ENCODE measurements at regions not wholly inside any gene's neighbourhood (a gene's known extent, or its start where the extent isn't known, plus 50 kb on each side); places are given as distances from the start of the nearest gene placed in this dataset.
A peak's percentile ranks its signal among the peaks of the same experiment; 100 is the strongest.
"Not testable (repeated sequence)": the region's sequence is repeated elsewhere in the genome, so short reads cannot be mapped to it uniquely, and the experiment has no call there.

DNA sequence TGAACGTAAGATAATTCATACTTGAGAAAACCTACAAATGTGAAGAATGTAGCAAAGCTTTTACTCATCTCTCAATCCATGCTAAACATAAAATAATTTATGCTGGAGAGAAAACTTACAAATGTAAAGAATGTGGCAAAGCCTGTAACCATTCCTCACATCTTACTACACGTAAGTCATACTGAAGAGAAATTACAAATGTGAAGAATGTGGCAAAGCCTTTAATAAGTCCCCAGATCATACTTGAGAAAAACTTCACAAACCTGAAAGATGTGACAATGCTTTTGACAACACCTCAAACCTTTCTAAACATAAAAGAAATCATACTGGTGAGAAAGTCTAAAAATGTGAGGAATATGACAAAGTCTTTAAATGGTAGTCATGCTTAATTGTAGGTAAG lies 89.4 kb downstream of the ZNF675 start:
- no peak for DNase-seq (ENCODE audit: low spot score)

DNA sequence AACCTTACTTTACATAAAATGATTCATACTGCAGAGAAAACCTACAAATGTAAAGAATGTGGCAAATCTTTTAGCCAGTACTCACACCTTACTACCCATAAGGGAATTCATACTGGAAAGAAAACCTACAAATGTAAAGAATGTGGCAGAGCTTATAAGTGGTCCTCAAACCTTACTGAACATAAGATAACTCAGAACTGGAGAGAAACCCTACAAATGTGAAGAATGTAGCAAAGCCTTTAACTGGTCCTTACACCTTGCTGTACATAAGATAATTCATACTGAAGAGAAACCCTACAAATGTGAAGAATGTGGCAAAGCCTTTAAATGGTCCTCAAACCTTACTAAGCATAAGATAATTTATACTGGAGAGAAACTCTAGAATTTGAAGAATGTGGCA lies 90.1 kb downstream of the ZNF675 start:
- DNase-seq (ENCODE audit: low spot score) = no peak

DNA sequence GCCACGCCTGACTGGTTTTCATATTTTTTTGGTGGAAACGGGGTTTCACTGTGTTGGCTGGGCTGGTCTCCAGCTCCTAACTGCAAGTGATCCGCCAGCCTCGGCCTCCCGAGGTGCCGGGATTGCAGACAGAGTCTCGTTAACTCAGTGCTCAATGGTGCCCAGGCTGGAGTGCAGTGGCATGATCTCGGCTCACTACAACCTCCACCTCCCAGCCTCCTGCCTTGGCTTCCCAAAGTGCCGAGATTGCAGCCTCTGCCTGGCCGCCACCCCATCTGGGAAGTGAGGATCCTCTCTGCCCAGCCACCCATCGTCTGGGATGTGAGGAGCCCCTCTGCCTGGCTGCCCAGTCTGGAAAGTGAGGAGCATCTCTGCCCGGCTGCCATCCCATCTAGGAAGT lies 92.7 kb downstream of the ZNF675 start:
- not testable (repeated sequence) for DNase-seq (ENCODE audit: low spot score)

DNA sequence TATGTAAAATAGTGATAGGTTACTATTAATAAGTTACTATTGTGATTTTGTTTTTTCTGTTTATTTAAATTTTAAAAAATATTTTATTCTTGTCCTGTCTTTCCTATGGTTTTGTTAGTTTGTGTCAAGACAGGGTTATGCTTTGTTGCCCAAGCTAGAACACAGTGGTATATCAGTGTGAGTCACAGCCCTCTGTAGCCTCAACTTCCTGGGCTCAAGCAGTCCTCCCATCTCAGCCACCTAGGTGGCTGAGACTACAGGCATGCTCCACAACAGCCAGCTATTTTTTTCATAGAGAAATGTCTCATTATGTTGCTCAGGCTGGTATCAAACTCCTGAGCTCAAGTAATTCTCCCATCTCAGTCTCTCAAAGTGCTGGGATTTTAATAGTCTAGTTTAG lies 99.5 kb downstream of the ZNF675 start:
- no peak for DNase-seq (ENCODE audit: low spot score)

DNA sequence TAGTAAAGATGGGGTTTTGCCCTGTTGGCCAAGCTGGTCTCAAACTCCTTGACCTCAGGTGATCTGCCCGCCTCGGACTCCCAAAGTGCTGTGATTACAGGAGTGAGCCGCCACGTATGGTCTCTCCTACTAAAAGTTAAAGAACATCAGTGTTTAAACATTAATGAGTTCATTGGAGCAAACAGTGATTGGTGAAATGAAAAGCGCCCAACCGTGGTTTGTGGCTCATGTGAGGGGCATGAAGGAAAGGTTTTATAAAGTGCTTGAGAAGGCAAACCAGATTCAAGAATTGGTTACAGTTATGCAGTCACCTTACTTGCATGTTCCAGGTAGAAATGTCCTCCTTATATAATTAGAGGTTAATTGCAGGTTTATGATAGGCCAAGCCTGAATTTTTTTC lies 109.5 kb downstream of the ZNF675 start:
- no peak for DNase-seq (ENCODE audit: low spot score)

DNA sequence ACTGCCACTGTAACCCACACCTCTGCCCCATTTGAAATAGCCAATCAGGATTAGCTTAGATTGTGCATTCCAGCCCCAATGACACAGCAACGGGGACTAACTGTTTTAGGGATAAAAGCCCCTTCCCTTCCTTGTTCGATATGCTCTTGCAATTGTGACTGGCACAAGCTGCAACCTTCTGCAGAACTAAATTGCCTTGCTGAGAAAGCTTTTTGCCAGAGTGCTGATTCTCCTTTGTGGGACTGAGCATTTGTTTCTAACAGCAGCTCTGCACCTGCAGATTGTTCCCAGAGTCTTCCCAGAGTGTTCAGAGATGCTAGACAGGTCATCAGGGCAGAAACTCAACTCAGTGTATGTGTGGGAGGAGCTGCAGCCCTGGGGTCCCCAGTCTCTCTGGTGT lies 115.8 kb downstream of the ZNF675 start:
- DNase-seq (ENCODE audit: low spot score) = no peak

DNA sequence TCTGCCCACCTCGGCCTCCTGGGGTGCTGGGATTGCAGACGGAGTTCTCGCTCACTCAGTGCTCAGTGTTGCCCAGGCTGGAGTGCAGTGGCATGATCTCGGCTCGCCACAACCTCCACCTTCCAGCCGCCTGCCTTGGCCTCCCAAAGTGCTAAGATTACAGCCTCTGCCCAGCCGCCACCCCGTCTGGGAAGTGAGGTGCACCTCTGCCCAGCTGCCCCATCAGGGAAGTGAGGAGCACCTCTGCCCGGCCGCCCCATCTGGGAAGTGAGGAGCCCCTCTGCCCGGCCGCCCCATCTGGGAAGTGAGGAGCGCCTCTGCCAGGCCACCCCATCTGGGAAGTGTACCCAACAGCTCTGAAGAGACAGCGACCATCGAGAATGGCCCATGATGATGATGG lies 118.9 kb downstream of the ZNF675 start:
- not testable (repeated sequence) for DNase-seq (ENCODE audit: low spot score)

DNA sequence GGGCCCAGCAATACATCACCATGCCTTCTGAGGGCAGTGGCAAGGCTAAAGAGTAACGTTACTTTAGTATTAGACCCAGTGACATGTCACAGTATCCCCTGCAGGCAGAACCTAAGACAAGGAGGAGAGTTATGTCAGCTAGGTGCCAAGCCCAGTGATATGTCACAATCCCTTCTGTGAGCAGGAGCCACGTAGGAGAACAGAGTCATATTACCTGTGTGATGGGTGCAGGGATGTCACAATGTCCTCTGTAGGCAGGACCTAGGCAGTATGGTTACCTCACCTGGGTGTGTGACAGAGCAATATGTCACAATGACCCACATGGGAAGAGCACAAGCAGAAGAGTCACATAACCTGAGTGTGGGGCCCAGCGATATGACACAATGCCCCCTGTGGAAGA lies 121.8 kb downstream of the ZNF675 start:
- no peak for DNase-seq (ENCODE audit: low spot score)

DNA sequence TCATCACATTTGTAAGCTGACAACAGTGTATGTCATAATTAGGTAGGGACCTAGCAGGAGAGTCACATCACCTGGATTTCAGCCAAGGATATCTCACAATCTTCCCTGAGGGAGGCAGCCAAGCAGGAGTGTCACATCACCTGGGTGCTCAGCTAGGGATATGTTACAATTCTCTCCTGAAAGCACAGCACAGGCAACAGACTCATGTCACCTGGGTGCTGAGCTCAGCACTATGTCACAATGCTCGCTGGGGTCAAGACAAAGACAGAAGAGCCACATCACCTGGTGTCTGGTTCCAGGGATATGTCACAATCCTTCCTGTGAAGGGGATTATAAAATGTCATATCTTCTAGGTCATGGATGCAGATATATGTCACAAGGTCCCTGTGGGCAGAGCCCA lies 123.7 kb downstream of the ZNF675 start:
- DNase-seq (ENCODE audit: low spot score) = no peak

DNA sequence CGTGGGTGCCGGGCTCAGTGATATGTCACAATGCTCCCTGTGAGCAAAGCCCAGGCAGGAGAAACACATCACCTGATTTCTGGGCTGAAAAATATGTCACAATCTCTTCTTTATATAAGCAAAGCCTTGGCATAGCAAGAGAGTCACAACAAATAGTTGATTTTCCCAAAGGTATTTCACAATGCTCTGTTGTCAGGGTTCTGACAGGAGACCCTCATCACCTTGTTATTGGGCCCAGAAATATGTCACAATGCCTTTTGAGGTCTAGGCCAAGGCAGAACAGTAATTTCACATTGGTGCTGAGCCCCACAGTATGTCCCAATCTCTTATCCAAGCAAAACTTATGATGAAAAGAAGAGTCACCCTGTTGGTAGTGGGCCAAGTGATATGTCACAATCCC lies 125.7 kb downstream of the ZNF675 start:
- DNase-seq (ENCODE audit: low spot score) = no peak

DNA sequence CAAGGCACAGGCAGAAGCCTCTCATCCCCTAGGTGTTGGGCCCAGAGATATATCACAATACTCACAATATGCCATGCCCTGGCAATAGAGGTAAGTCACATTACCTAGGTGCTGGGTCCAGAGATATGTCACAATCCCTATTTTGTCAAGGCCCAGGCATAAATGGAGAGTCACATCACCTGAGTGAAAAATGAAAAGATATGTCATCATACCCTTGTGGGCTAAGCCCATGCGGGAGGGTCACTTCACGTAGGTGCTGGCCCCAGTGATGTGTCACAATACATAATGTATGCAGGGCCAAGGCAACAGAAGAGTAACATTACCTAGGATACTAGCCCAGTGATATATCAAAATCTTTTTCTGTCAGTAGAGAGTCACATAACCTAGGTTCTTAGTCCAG lies 127.0 kb downstream of the ZNF675 start:
- no peak for DNase-seq (ENCODE audit: low spot score)

DNA sequence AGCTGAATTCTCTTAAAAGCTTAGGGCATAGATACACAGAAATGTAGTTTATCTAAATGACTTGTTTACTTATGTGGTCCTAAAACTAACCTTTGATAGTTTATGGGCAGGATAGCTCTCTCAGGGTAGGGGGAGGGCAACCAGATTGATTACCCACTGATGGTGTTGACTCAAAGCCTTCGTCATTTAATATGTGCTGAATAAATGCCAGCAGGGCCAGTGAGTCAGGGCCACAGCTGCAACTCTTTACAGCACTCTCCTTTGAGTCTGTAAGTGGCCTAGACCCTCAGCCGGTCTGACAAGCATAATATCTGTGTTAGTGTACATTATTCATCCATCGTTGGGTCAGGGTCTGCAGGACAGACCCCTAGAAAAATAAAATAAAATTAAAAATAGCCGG lies 128.5 kb downstream of the ZNF675 start:
- DNase-seq (ENCODE audit: low spot score) = no peak

DNA sequence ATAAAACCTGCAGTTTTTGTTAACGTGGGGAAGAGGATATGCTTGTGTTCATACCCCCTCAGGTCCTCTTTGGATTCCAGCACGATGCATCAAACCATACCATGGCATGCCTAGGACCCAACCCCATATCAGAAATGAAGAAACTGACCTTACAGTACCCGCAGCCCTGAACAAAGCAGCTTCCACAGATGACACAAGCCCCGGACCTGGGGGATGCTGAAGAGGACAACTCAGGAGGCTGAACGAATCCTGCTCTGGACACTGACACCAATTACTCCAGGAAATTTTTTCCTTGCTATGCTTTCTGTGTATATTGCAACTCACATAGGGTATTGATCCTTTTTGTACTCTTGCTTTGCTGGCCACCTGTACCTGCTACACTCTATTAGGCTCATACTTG lies 129.6 kb downstream of the ZNF675 start:
- no peak for DNase-seq (ENCODE audit: low spot score)

DNA sequence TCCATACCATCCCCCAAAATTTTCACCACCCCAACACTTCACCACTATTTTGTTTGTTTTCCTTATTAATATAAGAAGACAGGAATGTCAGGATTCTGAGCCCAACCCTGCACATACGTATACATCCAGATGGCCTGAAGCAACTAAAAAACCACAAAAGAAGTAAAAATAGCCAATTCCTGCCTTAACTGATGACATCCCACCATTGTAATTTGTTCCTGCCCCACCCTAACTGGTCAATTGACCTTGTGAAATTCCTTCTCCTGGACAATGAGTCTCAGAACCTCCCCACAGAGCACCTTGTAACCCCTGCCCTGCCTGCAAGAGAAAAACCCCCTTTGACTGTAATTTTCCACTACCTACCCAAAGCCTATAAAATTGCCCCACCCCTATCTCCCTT lies 132.5 kb downstream of the ZNF675 start:
- no peak for DNase-seq (ENCODE audit: low spot score)

DNA sequence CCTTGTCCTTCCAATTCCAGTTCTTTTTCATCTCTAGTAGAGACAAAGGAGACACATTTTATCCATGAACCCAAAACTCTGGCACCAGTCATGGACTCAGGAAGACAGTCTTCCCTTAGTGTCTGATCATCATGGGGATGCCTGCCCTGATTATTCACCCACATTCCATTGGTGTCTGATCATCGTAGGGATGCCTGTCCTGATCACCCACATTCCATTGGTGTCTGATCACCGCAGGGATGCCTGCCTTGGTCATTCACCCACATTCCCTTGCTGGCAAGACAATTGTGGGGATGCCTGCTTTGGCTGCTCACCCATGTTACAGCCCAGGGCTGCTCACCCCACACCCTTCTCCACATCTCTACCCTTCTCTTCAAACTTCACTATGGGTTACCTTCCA lies 136.9 kb downstream of the ZNF675 start:
- peak; percentile 11 for DNase-seq (ENCODE audit: low spot score)

DNA sequence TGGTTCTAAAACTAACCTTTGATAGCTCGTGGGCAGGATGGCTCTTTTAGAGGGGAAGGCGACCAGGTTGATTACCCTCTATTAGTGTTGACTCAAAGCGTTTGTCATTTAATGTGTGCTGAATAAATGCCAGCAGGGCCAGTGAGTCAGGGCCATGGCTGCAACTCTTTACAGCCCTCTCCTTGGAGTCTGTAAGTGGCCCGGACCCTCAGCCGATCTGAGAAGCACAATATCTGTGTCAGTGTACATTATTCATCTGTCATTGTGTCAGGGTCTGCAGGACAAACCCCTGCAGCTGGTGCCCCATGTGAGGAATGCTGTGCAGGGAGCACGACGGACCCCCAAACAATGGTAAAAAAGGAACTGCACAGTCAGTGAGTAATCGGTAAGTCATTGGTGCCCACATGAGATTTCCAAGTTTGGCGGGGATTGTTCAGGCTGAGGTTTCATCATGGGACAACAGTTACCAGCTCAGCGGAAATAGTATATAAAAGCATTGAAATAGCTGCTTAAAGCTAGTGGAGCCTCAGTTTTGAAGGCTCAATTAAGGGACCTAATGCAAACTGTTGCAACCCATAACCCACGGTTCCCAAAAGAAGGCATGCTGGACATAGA lies 139.1 kb downstream of the ZNF675 start:
- DNase-seq (ENCODE audit: low spot score) = no peak

DNA sequence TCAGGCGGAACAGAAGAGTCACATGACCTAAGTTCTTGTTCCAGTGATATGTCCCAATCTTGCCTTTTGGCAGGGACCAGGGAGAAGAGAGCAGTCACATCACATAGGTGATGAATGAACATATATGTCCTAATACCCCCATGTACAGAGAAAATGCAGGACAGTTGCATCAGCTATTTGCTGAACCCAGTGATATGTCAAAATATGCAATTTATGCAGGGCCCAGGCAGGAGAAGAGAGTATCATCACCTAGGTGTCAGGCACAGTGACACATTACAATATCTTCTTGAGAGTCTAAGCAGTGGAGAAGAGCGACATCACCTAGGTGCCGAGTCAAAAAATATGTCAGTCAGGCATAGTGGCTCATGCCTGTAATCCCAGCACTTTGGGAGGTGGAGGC lies 139.9 kb downstream of the ZNF675 start:
- no peak for DNase-seq (ENCODE audit: low spot score)

DNA sequence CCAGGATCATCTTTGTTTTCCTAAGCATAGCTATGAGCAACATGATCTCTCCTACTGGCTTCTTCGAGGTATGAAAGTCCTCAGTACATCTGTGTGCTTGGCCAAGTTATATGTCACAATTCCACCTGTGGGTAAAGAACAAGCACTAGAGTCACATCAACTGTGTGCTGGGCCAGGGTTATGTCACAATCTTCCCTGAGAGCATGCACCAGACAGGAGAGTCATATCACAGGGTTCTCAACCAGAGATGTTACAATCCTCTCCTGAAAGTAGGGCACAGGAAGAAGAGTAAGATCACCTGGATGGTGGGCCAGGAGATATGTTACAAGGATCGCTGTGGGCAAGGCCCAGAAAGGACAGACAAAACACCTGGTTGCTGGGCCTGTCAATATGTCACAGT lies 143.7 kb downstream of the ZNF675 start:
- DNase-seq (ENCODE audit: low spot score) = no peak

DNA sequence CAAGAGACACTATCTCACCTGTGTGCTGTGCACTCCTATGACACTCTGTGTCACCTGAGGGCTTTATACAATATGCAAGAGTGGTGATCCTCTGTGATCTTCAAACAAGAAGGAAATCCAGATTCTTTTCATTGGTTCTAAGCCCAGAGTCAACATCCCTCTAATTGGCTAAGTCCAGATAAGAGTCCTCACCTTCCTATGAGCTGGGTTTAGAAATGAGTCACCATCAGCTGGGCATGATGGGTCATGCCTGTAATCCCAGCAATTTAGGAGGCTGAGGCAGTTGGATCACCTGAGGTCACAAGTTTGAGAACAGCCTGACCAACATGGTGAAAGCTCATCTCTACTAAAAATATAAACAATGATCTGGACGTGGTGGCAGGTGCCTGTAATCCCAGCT lies 144.4 kb downstream of the ZNF675 start:
- DNase-seq (ENCODE audit: low spot score) = no peak

DNA sequence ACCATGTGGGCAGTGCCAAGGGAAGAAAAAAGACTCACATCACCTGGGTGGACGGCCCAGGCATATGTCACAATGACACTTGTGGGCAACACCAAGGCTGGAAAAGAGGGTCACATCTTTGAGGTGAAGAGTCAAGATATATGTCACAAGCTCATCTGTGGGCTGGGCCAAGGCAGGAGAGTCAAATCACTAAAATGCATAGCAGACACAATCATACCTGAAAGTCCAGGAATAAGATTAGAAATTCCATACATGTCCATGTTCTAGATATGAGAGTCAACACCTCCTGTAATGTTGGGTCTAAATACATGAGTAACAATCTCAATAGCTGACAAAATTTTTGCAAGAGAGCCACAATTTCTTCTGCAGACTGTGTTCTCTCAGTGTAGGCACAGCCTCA lies 145.0 kb downstream of the ZNF675 start:
- no peak for DNase-seq (ENCODE audit: low spot score)

DNA sequence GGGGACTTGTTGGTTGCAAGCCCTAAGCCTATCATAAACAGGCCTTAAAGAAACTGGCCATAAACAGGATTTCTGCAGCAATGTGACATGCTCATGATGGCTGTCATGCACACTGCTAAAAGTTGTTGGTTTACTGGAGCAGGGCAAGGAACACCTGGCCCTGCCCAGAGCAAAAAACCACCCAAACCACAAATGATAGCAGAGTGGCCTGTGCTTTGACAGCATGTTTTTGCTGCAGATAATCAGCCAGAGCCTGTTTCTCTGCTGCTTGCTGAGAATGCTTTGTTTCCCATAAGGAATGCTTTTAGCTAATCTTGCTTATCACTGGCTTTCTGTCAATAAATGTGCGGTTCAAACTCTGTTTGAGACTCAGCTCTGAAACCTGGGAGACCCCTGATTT lies 144.9 kb upstream of the ZNF91 start:
- not testable (repeated sequence) for DNase-seq (ENCODE audit: low spot score)

DNA sequence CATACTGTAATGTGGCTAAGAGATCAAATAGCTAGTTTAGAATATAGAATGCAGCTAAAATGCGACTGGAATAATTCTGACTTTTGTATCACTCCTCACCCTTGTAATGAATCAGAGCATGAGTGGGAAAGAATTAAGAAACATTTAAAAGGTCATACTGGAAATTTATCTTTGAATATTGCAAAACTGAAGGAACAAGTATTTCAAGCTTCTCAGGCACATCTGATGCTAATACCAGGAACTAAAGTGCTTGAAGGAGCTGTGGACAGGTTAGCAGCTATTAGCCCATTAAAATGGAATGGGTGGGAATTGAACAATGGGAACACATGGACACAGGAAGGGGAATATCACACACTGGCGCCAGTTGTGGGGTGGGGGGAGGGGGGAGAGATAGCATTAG lies 144.2 kb upstream of the ZNF91 start:
- DNase-seq (ENCODE audit: low spot score) = no peak

DNA sequence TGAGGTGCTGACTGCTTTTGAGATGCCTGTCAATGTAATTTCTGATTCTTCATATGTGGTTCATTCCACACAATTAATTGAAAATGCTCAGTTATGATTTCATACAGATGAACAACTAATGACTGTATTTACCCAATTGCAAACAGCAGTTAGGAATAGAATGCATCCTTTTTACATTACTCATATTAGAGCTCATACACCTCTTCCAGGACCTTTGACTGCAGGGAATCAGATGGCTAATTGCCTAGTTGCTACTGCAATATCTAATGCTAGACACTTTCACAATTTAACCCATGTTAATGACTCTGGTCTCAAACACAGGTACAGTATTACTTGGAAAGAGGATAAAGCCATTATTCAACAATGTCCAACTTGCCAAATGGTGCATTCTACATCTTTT lies 141.9 kb upstream of the ZNF91 start:
- not testable (repeated sequence) for DNase-seq (ENCODE audit: low spot score)

DNA sequence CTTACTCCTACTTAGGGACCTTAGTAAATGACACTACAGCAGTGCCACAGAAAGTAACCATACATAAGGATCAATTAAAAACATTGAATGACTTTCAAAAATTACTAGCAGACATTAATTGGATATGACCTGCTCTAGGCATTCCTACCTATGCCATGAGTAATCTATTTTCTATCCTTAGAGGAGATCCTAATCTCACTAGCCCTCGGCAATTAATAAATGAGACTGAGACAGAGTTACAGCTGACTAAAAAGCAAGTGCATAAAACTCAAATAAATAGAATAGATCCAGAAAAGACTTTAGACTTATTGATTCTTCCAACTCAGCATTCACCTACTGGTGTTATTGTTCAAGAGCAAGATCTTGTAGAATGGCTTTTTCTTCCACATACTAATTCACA lies 141.1 kb upstream of the ZNF91 start:
- not testable (repeated sequence) for DNase-seq (ENCODE audit: low spot score)

DNA sequence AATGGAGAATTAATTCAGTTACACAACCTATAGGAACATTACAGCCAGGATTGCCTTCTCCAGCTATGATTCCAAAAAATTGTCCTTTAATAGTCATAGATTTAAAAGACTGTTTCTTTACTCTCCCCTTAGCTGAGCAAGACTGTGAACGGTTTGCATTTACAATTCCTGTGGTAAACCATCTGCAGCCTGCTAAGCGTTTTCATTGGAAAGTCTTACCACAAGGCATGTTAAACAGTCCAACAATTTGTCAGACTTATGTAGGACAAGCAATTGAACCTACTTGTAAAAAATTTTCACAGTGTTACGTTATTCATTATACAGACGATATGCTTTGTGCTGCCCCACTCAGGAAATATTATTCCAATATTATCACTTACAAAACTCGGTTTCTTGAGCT lies 140.6 kb upstream of the ZNF91 start:
- not testable (repeated sequence) for DNase-seq (ENCODE audit: low spot score)
